SK-N-SH treated with all-trans-retinoic acid at 6 μM for 48 hours (cell line): ENCODE measurements at regions not wholly inside any gene's neighbourhood (a gene's known extent, or its start where the extent isn't known, plus 50 kb on each side); places are given as distances from the start of the nearest gene placed in this dataset.

Experiments
- ARNTL ChIP-seq: fragments of 450-650 bp; formaldehyde crosslinking; IDR thresholded peaks from 2 replicates; pipeline ENCODE4 v1.5.0; 2020; ENCODE audit warnings: low read depth, mild to moderate bottlenecking, moderate library complexity, borderline replicate concordance
- BACH2 ChIP-seq: fragments of 250-450 bp; sonication (Bioruptor Pico); IDR thresholded peaks from 2 replicates; pipeline ENCODE4 v1.9.0; 2021; ENCODE audit warnings: mild to moderate bottlenecking, borderline replicate concordance
- ISL1 ChIP-seq: fragments of 250-450 bp; sonication (Bioruptor Pico); IDR thresholded peaks from 2 replicates; pipeline ENCODE4 v2.1.2; 2022; ENCODE audit warnings: mild to moderate bottlenecking, moderate library complexity
- SNAI2 ChIP-seq: fragments of 250-450 bp; sonication (Bioruptor Pico); IDR thresholded peaks from 2 replicates; pipeline ENCODE4 v1.5.0; 2020; ENCODE audit warnings: mild to moderate bottlenecking, moderate library complexity
- TOX ChIP-seq: fragments of 250-450 bp; sonication (Bioruptor Pico); IDR thresholded peaks from 2 replicates; pipeline ENCODE4 v1.8.0; 2021; ENCODE audit warnings: mild to moderate bottlenecking, moderate library complexity, borderline replicate concordance
- ZFP30 ChIP-seq: fragments of 450-650 bp; formaldehyde crosslinking; IDR thresholded peaks from 2 replicates; pipeline ENCODE4 v1.5.0; 2022; ENCODE audit warnings: mild to moderate bottlenecking, moderate library complexity
- ZNF70 ChIP-seq: fragments of 450-650 bp; formaldehyde crosslinking; IDR thresholded peaks from 2 replicates; pipeline ENCODE4 v1.5.0; 2020; ENCODE audit warnings: mild to moderate bottlenecking, moderate library complexity
- TF ChIP-seq, protein P1 (sequence below): fragments of 250-450 bp; sonication (Bioruptor Pico); IDR thresholded peaks from 2 replicates; pipeline ENCODE4 v1.5.0; 2020; ENCODE audit warnings: mild to moderate bottlenecking, moderate library complexity
- TF ChIP-seq, protein P2 (sequence below): fragments of 250-450 bp; sonication (Bioruptor Pico); IDR thresholded peaks from 2 replicates; pipeline ENCODE4 v1.8.0; 2020; ENCODE audit warnings: mild to moderate bottlenecking, moderate library complexity, borderline replicate concordance

DNA sequence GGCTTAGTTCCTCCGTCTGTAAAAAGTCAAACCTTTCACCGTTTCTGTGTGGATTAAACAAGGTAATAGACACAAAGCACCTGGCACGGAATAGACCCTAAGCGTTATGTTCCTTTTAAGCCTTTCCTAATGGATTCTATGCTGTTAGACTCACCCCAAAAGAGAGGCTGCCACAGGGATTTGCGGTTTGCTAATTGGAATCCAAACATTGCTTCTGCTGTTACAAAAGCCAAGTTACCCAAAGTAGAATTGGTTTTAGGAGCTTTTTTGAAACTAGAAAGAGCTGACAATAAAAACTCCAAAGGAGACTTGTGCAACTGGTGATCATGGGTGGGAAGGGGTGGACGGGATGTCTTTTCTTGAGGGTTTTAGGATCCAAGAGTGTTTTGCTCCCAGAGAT is 178.0 kb downstream of the BMP7 start:
- TF ChIP-seq ZFP30 (CRISPR knock-in tag) (no peak), SNAI2 (CRISPR knock-in tag) (no peak), BACH2 (CRISPR knock-in tag) (no peak), ZNF70 (no peak), ISL1 (no peak), TOX (no peak), ARNTL (CRISPR knock-in tag) (no peak)
- TF ChIP-seq, protein P1, sequence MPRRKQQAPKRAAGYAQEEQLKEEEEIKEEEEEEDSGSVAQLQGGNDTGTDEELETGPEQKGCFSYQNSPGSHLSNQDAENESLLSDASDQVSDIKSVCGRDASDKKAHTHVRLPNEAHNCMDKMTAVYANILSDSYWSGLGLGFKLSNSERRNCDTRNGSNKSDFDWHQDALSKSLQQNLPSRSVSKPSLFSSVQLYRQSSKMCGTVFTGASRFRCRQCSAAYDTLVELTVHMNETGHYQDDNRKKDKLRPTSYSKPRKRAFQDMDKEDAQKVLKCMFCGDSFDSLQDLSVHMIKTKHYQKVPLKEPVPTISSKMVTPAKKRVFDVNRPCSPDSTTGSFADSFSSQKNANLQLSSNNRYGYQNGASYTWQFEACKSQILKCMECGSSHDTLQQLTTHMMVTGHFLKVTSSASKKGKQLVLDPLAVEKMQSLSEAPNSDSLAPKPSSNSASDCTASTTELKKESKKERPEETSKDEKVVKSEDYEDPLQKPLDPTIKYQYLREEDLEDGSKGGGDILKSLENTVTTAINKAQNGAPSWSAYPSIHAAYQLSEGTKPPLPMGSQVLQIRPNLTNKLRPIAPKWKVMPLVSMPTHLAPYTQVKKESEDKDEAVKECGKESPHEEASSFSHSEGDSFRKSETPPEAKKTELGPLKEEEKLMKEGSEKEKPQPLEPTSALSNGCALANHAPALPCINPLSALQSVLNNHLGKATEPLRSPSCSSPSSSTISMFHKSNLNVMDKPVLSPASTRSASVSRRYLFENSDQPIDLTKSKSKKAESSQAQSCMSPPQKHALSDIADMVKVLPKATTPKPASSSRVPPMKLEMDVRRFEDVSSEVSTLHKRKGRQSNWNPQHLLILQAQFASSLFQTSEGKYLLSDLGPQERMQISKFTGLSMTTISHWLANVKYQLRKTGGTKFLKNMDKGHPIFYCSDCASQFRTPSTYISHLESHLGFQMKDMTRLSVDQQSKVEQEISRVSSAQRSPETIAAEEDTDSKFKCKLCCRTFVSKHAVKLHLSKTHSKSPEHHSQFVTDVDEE (CRISPR knock-in tag), result no peak
- TF ChIP-seq, protein P2, sequence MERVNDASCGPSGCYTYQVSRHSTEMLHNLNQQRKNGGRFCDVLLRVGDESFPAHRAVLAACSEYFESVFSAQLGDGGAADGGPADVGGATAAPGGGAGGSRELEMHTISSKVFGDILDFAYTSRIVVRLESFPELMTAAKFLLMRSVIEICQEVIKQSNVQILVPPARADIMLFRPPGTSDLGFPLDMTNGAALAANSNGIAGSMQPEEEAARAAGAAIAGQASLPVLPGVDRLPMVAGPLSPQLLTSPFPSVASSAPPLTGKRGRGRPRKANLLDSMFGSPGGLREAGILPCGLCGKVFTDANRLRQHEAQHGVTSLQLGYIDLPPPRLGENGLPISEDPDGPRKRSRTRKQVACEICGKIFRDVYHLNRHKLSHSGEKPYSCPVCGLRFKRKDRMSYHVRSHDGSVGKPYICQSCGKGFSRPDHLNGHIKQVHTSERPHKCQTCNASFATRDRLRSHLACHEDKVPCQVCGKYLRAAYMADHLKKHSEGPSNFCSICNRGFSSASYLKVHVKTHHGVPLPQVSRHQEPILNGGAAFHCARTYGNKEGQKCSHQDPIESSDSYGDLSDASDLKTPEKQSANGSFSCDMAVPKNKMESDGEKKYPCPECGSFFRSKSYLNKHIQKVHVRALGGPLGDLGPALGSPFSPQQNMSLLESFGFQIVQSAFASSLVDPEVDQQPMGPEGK (CRISPR knock-in tag), result no peak
